Right lobe of liver (tissue), 4 donors: ENCODE measurements at regions not wholly inside any gene's neighbourhood (a gene's known extent, or its start where the extent isn't known, plus 50 kb on each side); places are given as distances from the start of the nearest gene placed in this dataset.

Experiments
- POLR2A ChIP-seq: fragments of 450-650 bp; IDR thresholded peaks from one replicate; pipeline ENCODE4 v1.6.1; 2017; ENCODE audit warnings: antibody characterized with exemption, mild to moderate bottlenecking
- TF ChIP-seq, protein P1 (sequence below), 4 donors: fragments of 200-600 bp in 3 of 4; fragments of 450-650 bp in 1 of 4; IDR thresholded peaks; one replicate each; pipeline versions ENCODE4 v1.5.1 to v1.8.0; 2016 to 2022; ENCODE audit warnings: antibody characterized with exemption in 4 of 4, mild to moderate bottlenecking in 2 of 4
- donor health status: DM: no; HTN: no; CAD: no.
- donor health status: DM: no; HTN: no; CAD: no.
- donor health status: DM: no; HTN: yes; CAD: no.

DNA sequence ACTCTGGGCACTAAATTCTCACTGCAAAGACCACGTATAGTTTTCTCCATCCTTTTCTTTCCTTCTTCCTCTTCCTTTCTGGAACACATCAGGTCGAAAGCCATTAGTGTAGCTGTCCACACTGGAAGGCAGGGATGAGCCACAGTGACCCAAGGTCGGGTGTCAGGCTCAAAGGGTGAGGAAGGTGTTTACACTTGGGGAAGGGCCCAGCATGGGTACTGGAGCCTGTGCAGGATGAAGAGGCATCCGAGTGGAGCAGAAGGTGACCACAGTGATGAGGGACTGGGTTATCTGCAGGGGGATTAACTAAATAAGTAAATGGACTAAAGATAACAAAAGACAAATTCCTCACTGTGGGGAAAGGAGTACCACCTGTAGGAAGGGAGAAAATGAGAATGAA, 164.0 kb downstream of the SOX9 start:
- TF ChIP-seq, protein P1, sequence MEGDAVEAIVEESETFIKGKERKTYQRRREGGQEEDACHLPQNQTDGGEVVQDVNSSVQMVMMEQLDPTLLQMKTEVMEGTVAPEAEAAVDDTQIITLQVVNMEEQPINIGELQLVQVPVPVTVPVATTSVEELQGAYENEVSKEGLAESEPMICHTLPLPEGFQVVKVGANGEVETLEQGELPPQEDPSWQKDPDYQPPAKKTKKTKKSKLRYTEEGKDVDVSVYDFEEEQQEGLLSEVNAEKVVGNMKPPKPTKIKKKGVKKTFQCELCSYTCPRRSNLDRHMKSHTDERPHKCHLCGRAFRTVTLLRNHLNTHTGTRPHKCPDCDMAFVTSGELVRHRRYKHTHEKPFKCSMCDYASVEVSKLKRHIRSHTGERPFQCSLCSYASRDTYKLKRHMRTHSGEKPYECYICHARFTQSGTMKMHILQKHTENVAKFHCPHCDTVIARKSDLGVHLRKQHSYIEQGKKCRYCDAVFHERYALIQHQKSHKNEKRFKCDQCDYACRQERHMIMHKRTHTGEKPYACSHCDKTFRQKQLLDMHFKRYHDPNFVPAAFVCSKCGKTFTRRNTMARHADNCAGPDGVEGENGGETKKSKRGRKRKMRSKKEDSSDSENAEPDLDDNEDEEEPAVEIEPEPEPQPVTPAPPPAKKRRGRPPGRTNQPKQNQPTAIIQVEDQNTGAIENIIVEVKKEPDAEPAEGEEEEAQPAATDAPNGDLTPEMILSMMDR (IDR thresholded peaks at IDR 0.05) = no peak
- no peak for TF ChIP-seq POLR2A
